Right cardiac atrium (tissue), 5 donors: ENCODE measurements at regions not wholly inside any gene's neighbourhood (a gene's known extent, or its start where the extent isn't known, plus 50 kb on each side); places are given as distances from the start of the nearest gene placed in this dataset.

Experiments used
- ATAC-seq, 2 donors: fragments of 200-7000 bp; cut with Tn5 transposase; one replicate each; pipeline versions ENCODE4 v1.8.0 to v1.9.1; 2020; ENCODE audit warnings: moderate library complexity in 2 of 2, mild to moderate bottlenecking in 1 of 2
- DNase-seq, 3 donors: peaks; one replicate each; pipeline ENCODE4 v3.0.0-alpha.2; 2020
- H3K27ac ChIP-seq: one replicate; pipeline ENCODE4 v1.5.1; 2013; ENCODE audit warnings: mild to moderate bottlenecking, low read length, control low read depth, moderate library complexity
- H3K27me3 ChIP-seq: one replicate; pipeline ENCODE4 v1.6.1; 2013; ENCODE audit not compliant: control insufficient read depth, insufficient read depth
- H3K4me1 ChIP-seq: one replicate; pipeline ENCODE4 v1.6.1; 2013; ENCODE audit warnings: low read length; ENCODE audit not compliant: control insufficient read depth, insufficient read depth
- H3K4me3 ChIP-seq: one replicate; pipeline ENCODE4 v1.5.1; 2013; ENCODE audit warnings: low read length, control low read depth
- H3K9me3 ChIP-seq: one replicate; pipeline ENCODE4 v1.6.1; 2013; ENCODE audit warnings: low read length; ENCODE audit not compliant: control insufficient read depth
- WGBS: extraction: QIAGEN DNeasy Blood & Tissue Kit; methylation state at CpG from one replicate; pipeline ENCODE4 v1.1.7; 2013; 5-methylcytosine and 5-hydroxymethylcytosine counted together
- intact Hi-C, 4 donors: fragments of 100-400 bp; cut with DNase I; formaldehyde crosslinking; loops; one replicate each; pipeline versions ENCODE4 v1.11.0 to v1.14.0; 2022 to 2023
- donor health status: healthy with polysubstance abuse.
- donor health status: DM: no; HTN: yes; CAD: no.
- donor health status: DM: no; HTN: no; CAD: no.
- donor health status: DM: no; HTN: yes; CAD: no; lungs with severe emphysema.
- donor health status: DM: yes; HTN: yes; CAD: no.

GRCh38 chr10:43976292-43976691 lies 327.6 kb upstream of the ZNF32 start:
- no peak overlapping the region for H3K4me3 ChIP-seq
- 35% methylated on average over 1 of the region's 1 CpG for WGBS
- DNase-seq (no peak), ATAC-seq (no peak)
- no peak overlapping the region for H3K27ac ChIP-seq
- intact Hi-C loops, result no loop called here
- H3K27me3 ChIP-seq, result no peaks in the 10 kb centered on the region
- H3K4me1 ChIP-seq, result peaks cover 7% of the 10 kb centered on the region
- H3K9me3 ChIP-seq, result no peaks in the 10 kb centered on the region

GRCh38 chr10:43973801-43974200 lies 325.1 kb upstream of the ZNF32 start:
- Histone ChIP-seq H3K27ac (no peak overlapping the region), H3K4me1 (no peaks in the 10 kb centered on the region), H3K4me3 (no peak overlapping the region), H3K9me3 (no peaks in the 10 kb centered on the region), H3K27me3 (no peaks in the 10 kb centered on the region)
- intact Hi-C loops, result no loop called here
- DNase-seq, result no peak
- no peak for ATAC-seq
- 77% methylated on average over 3 of the region's 3 CpGs for WGBS

GRCh38 chr10:43972976-43973647 lies 324.4 kb upstream of the ZNF32 start:
- no peak overlapping the region for H3K4me3 ChIP-seq
- no peak overlapping the region for H3K27ac ChIP-seq
- DNase-seq, result no peak
- intact Hi-C loops, result no loop called here
- no peaks in the 10 kb centered on the region for H3K9me3 ChIP-seq
- no peak for ATAC-seq
- WGBS, result 95% methylated on average over 10 of the region's 10 CpGs
- no peaks in the 10 kb centered on the region for H3K4me1 ChIP-seq
- no peaks in the 10 kb centered on the region for H3K27me3 ChIP-seq

- H3K4me1 ChIP-seq, result no peaks in the 10 kb centered on the region
- ATAC-seq (no peak), DNase-seq (no peak)
- no peaks in the 10 kb centered on the region for H3K9me3 ChIP-seq
- H3K27ac ChIP-seq, result no peak overlapping the region
- intact Hi-C loops, result no loop called here
- no peak overlapping the region for H3K4me3 ChIP-seq
- no peaks in the 10 kb centered on the region for H3K27me3 ChIP-seq
- 97% methylated on average over 8 of the region's 8 CpGs for WGBS
Observed at GRCh38 chr10:43971981-43972380, 323.3 kb upstream of the ZNF32 start.

- Histone ChIP-seq H3K4me3 (no peak overlapping the region), H3K9me3 (no peaks in the 10 kb centered on the region), H3K27ac (no peak overlapping the region), H3K27me3 (no peaks in the 10 kb centered on the region), H3K4me1 (no peaks in the 10 kb centered on the region)
- DNase-seq, result no peak
- WGBS, result 94% methylated on average over 5 of the region's 5 CpGs
- intact Hi-C loops, result no loop called here
- ATAC-seq, result no peak
Observed at GRCh38 chr10:43971306-43971705, 322.6 kb upstream of the ZNF32 start.

GRCh38 chr10:43970717-43971116 lies 322.0 kb upstream of the ZNF32 start:
- DNase-seq, result no peak
- Histone ChIP-seq H3K27ac (no peak overlapping the region), H3K9me3 (no peaks in the 10 kb centered on the region), H3K4me1 (no peaks in the 10 kb centered on the region), H3K27me3 (no peaks in the 10 kb centered on the region), H3K4me3 (no peak overlapping the region)
- intact Hi-C loops, result no loop called here
- 55% methylated on average over 2 of the region's 2 CpGs for WGBS
- ATAC-seq, result peak in 1 of 2 donors; percentile 9

GRCh38 chr10:43970018-43970698 lies 321.5 kb upstream of the ZNF32 start:
- Histone ChIP-seq H3K27ac (no peak overlapping the region), H3K4me3 (no peak overlapping the region), H3K9me3 (no peaks in the 10 kb centered on the region), H3K4me1 (no peaks in the 10 kb centered on the region), H3K27me3 (no peaks in the 10 kb centered on the region)
- DNase-seq (no peak), ATAC-seq (no peak)
- intact Hi-C loops, result no loop called here
- WGBS, result 86% methylated on average over 6 of the region's 6 CpGs

GRCh38 chr10:43969506-43969905 lies 320.8 kb upstream of the ZNF32 start:
- Histone ChIP-seq H3K27ac (no peak overlapping the region), H3K4me3 (no peak overlapping the region), H3K4me1 (no peaks in the 10 kb centered on the region), H3K9me3 (no peaks in the 10 kb centered on the region), H3K27me3 (no peaks in the 10 kb centered on the region)
- no peak for DNase-seq
- no peak for ATAC-seq
- WGBS, result 94% methylated on average over 9 of the region's 9 CpGs
- intact Hi-C loops, result no loop called here

GRCh38 chr10:43968961-43969360 lies 320.3 kb upstream of the ZNF32 start:
- H3K9me3 ChIP-seq, result no peaks in the 10 kb centered on the region
- WGBS, result 86% methylated on average over 14 of the region's 14 CpGs
- H3K27me3 ChIP-seq, result no peaks in the 10 kb centered on the region
- H3K4me1 ChIP-seq, result no peaks in the 10 kb centered on the region
- no peak for ATAC-seq
- no peak for DNase-seq
- H3K27ac ChIP-seq, result no peak overlapping the region
- no peak overlapping the region for H3K4me3 ChIP-seq
- intact Hi-C loops, result no loop called here

- no peak for DNase-seq
- intact Hi-C loops, result no loop called here
- no peak overlapping the region for H3K27ac ChIP-seq
- no peak overlapping the region for H3K4me3 ChIP-seq
- ATAC-seq, result no peak
- H3K4me1 ChIP-seq, result no peaks in the 10 kb centered on the region
- WGBS, result 78% methylated on average over 1 of the region's 1 CpG
- no peaks in the 10 kb centered on the region for H3K9me3 ChIP-seq
- no peaks in the 10 kb centered on the region for H3K27me3 ChIP-seq
Observed at GRCh38 chr10:43968076-43968475, 319.4 kb upstream of the ZNF32 start.

- Histone ChIP-seq H3K9me3 (no peaks in the 10 kb centered on the region), H3K4me3 (no peak overlapping the region), H3K27me3 (no peaks in the 10 kb centered on the region), H3K27ac (no peak overlapping the region), H3K4me1 (no peaks in the 10 kb centered on the region)
- no peak for DNase-seq
- no peak for ATAC-seq
- 98% methylated on average over 3 of the region's 3 CpGs for WGBS
- intact Hi-C loops, result no loop called here
Observed at GRCh38 chr10:43966571-43966965, 317.9 kb upstream of the ZNF32 start.
